HL-60 (cell line): ENCODE measurements at regions not wholly inside any gene's neighbourhood (a gene's known extent, or its start where the extent isn't known, plus 50 kb on each side); places are given as distances from the start of the nearest gene placed in this dataset.

ENCODE experiments used
- DNase-seq, 2 experiments: peaks; one replicate each; pipeline ENCODE4 v3.0.0-alpha.2; 2010 to 2020; ENCODE audit warnings: low read depth in 1 of 2, low spot score in 1 of 2
- H3K27ac ChIP-seq: fragments of 250-450 bp; sonication (Bioruptor Pico); replicated peaks from 2 replicates; pipeline ENCODE4 v1.5.1; 2020; ENCODE audit warnings: mild to moderate bottlenecking, moderate library complexity
- H3K27me3 ChIP-seq: fragments of 250-450 bp; sonication (Bioruptor Pico); 2 replicates; pipeline ENCODE4 v1.5.1; 2021; ENCODE audit warnings: mild to moderate bottlenecking, moderate library complexity; ENCODE audit not compliant: insufficient read depth, poor library complexity, severe bottlenecking
- H3K4me3 ChIP-seq: replicated peaks from 2 replicates; pipeline ENCODE4 v1.5.1; 2011; ENCODE audit warnings: mild to moderate bottlenecking, control low read depth, low read length; ENCODE audit not compliant: insufficient read depth
- GABPA ChIP-seq: IDR thresholded peaks from 2 replicates; pipeline ENCODE4 v1.6.1; 2012; ENCODE audit warnings: low read depth
- POLR2AphosphoS5 ChIP-seq: IDR thresholded peaks from 2 replicates; pipeline ENCODE4 v1.6.1; 2012; ENCODE audit warnings: low read depth
- SPI1 ChIP-seq: IDR thresholded peaks from 2 replicates; pipeline ENCODE4 v1.6.1; 2012; ENCODE audit warnings: low read depth, mild to moderate bottlenecking, borderline replicate concordance
- TF ChIP-seq, protein P1 (sequence below): IDR thresholded peaks from 2 replicates; pipeline ENCODE4 v1.6.1; 2012; ENCODE audit warnings: low read depth; ENCODE audit not compliant: insufficient replicate concordance
- TF ChIP-seq, protein P2 (sequence below): IDR thresholded peaks from one replicate; pipeline ENCODE4 v1.5.1; 2011; ENCODE audit warnings: low read length, control low read depth, inconsistent platforms; ENCODE audit not compliant: insufficient read depth

DNA sequence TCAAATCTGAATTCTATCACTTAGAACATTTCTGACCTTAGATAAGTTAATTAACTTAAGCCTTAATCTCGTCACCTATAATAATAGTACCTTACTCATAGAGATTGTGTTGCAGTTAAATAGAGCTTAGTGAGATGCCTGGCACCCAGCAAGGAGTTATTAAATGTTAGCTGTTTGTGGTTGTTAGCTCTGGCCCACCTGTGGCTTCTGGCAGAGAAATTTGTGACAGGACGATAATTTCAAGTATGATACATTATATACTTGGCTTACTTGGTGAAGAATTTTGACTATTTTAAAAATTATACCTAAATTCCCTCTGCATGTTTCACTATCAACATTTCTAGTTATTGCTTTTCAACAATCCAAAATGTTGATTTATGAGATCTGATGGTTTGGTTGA, 102.9 kb upstream of the CEP162 start:
- DNase-seq = no peak
- no peak for TF ChIP-seq POLR2AphosphoS5
- no peak for TF ChIP-seq GABPA
- TF ChIP-seq, protein P1, sequence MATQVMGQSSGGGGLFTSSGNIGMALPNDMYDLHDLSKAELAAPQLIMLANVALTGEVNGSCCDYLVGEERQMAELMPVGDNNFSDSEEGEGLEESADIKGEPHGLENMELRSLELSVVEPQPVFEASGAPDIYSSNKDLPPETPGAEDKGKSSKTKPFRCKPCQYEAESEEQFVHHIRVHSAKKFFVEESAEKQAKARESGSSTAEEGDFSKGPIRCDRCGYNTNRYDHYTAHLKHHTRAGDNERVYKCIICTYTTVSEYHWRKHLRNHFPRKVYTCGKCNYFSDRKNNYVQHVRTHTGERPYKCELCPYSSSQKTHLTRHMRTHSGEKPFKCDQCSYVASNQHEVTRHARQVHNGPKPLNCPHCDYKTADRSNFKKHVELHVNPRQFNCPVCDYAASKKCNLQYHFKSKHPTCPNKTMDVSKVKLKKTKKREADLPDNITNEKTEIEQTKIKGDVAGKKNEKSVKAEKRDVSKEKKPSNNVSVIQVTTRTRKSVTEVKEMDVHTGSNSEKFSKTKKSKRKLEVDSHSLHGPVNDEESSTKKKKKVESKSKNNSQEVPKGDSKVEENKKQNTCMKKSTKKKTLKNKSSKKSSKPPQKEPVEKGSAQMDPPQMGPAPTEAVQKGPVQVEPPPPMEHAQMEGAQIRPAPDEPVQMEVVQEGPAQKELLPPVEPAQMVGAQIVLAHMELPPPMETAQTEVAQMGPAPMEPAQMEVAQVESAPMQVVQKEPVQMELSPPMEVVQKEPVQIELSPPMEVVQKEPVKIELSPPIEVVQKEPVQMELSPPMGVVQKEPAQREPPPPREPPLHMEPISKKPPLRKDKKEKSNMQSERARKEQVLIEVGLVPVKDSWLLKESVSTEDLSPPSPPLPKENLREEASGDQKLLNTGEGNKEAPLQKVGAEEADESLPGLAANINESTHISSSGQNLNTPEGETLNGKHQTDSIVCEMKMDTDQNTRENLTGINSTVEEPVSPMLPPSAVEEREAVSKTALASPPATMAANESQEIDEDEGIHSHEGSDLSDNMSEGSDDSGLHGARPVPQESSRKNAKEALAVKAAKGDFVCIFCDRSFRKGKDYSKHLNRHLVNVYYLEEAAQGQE = no peak
- TF ChIP-seq, protein P2, sequence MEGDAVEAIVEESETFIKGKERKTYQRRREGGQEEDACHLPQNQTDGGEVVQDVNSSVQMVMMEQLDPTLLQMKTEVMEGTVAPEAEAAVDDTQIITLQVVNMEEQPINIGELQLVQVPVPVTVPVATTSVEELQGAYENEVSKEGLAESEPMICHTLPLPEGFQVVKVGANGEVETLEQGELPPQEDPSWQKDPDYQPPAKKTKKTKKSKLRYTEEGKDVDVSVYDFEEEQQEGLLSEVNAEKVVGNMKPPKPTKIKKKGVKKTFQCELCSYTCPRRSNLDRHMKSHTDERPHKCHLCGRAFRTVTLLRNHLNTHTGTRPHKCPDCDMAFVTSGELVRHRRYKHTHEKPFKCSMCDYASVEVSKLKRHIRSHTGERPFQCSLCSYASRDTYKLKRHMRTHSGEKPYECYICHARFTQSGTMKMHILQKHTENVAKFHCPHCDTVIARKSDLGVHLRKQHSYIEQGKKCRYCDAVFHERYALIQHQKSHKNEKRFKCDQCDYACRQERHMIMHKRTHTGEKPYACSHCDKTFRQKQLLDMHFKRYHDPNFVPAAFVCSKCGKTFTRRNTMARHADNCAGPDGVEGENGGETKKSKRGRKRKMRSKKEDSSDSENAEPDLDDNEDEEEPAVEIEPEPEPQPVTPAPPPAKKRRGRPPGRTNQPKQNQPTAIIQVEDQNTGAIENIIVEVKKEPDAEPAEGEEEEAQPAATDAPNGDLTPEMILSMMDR = no peak
- no peak for TF ChIP-seq SPI1
- peaks cover 2% of the 10 kb centered on the region for H3K27me3 ChIP-seq
- no peak overlapping the region for H3K4me3 ChIP-seq
- H3K27ac ChIP-seq = no peak overlapping the region

DNA sequence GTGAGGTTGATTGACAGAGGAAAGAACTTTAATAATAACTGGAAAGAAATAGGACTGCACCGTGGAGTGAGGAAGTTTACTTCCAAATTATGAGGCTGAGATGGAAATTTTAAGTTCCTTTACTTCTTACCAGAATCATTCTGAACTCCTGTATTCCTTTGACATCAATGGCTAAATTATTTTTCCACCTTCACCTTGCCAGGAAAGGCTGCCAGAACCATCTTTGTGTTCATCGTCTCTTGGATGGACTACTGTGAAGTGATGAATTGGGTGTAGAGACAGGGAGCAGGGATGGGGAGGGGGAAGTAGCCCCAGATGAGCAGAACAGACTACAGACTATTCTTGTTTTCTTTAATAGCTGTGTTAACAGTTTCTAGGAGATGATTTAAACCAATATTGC, 102.1 kb upstream of the CEP162 start:
- Histone ChIP-seq H3K27me3 (peaks cover 2% of the 10 kb centered on the region), H3K4me3 (no peak overlapping the region), H3K27ac (no peak overlapping the region)
- TF ChIP-seq, protein P1 = no peak
- TF ChIP-seq, protein P2 = no peak
- TF ChIP-seq GABPA (no peak), SPI1 (no peak), POLR2AphosphoS5 (no peak)
- DNase-seq = no peak

DNA sequence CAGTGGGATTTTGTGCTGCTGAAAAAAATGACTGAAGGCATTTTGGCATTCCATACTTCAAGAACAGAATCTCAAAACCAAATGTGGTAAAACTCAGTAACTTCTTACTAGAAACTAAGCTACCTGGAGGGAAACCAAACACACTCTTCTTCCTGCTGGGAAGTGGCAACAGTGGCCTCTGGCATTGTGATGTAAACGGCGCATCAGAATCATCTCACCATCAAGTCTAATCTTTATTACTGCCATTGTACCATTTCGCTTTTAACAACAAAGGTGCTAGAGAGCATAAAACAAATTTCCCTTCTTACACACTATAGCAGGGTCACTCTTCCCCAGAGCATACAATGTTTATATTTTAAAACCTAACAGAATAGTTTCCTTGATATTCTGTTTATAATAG, 101.6 kb upstream of the CEP162 start:
- Histone ChIP-seq H3K4me3 (no peak overlapping the region), H3K27me3 (peaks cover 2% of the 10 kb centered on the region), H3K27ac (no peak overlapping the region)
- TF ChIP-seq, protein P1 = no peak
- no peak for TF ChIP-seq GABPA
- TF ChIP-seq, protein P2 = no peak
- no peak for TF ChIP-seq SPI1
- no peak for TF ChIP-seq POLR2AphosphoS5
- DNase-seq = no peak
